WTC11 (cell line): ENCODE measurements at regions not wholly inside any gene's neighbourhood (a gene's known extent, or its start where the extent isn't known, plus 50 kb on each side); places are given as distances from the start of the nearest gene placed in this dataset.

Experiments used
- ATAC-seq: fragments of 200-7000 bp; cut with Tn5 transposase; 2 replicates; pipeline ENCODE4 v1.10.0; 2021; ENCODE audit warnings: mild to moderate bottlenecking, moderate library complexity
- CTCF ChIA-PET: fragments of 300-600 bp; sonication (Branson Sonifier 250); formaldehyde crosslinking; loops from one replicate; lab custom pipeline; 2021; ENCODE audit warnings: antibody characterized with exemption; lab: Charles Lee
- POLR2A ChIA-PET: fragments of 350-600 bp; sonication (Branson Sonifier 250); formaldehyde crosslinking; loops from one replicate; lab custom pipeline; 2021; ENCODE audit warnings: antibody characterized with exemption; lab: Charles Lee
- DNase-seq: peaks from one replicate; pipeline ENCODE4 v3.0.0; 2021; ENCODE audit warnings: low spot score
- H3K27ac Mint-ChIP-seq: 2 replicates; pipeline ENCODE4 v1.8.0; 2021; ENCODE audit warnings: mixed read lengths
- H3K27me3 Mint-ChIP-seq: 2 replicates; pipeline ENCODE4 v1.8.0; 2021; ENCODE audit warnings: low read depth, mild to moderate bottlenecking, moderate library complexity, mixed read lengths
- H3K36me3 Mint-ChIP-seq: 2 replicates; pipeline ENCODE4 v1.8.0; 2021; ENCODE audit warnings: mixed read lengths
- H3K4me1 Mint-ChIP-seq: 2 replicates; pipeline ENCODE4 v1.8.0; 2022; ENCODE audit warnings: mixed read lengths
- H3K4me3 Mint-ChIP-seq: 2 replicates; pipeline ENCODE4 v1.8.0; 2021; ENCODE audit warnings: mild to moderate bottlenecking, moderate library complexity, mixed read lengths
- H3K9me3 Mint-ChIP-seq: 2 replicates; pipeline ENCODE4 v1.8.0; 2021; ENCODE audit warnings: mixed read lengths
- CREM ChIP-seq: sonication (generic); formaldehyde crosslinking; IDR thresholded peaks from 2 replicates; pipeline ENCODE4 v1.8.1; 2022; ENCODE audit warnings: mild to moderate bottlenecking, missing genetic modification reagents, moderate library complexity
- EMX1 ChIP-seq: fragments of 250-450 bp; sonication (Bioruptor Pico); IDR thresholded peaks from 2 replicates; pipeline ENCODE4 v1.8.0; 2021; ENCODE audit warnings: mild to moderate bottlenecking
- ERG ChIP-seq: fragments of 250-450 bp; sonication (Bioruptor Pico); IDR thresholded peaks from 2 replicates; pipeline ENCODE4 v1.8.0; 2021; ENCODE audit warnings: mild to moderate bottlenecking
- FOXP1 ChIP-seq: sonication (generic); formaldehyde crosslinking; IDR thresholded peaks from 2 replicates; pipeline ENCODE4 v1.8.0; 2022; ENCODE audit warnings: missing genetic modification reagents, mild to moderate bottlenecking, moderate library complexity, borderline replicate concordance
- FOXP4 ChIP-seq: sonication (generic); formaldehyde crosslinking; IDR thresholded peaks from 2 replicates; pipeline ENCODE4 v1.8.0; 2022; ENCODE audit warnings: mild to moderate bottlenecking, missing genetic modification reagents
- GTF2I ChIP-seq: fragments of 250-450 bp; sonication (Bioruptor Pico); conservative IDR thresholded peaks from 2 replicates; pipeline ENCODE4 v1.4.0; 2021; ENCODE audit warnings: mild to moderate bottlenecking
- MAX ChIP-seq: sonication (generic); formaldehyde crosslinking; IDR thresholded peaks from 2 replicates; pipeline ENCODE4 v1.8.0; 2022; ENCODE audit warnings: mild to moderate bottlenecking, missing genetic modification reagents
- NFE2L1 ChIP-seq: sonication (generic); formaldehyde crosslinking; IDR thresholded peaks from 2 replicates; pipeline ENCODE4 v1.8.1; 2023; ENCODE audit warnings: missing genetic modification reagents
- NR2C2 ChIP-seq: sonication (generic); formaldehyde crosslinking; IDR thresholded peaks from 2 replicates; pipeline ENCODE4 v1.8.0; 2022; ENCODE audit warnings: mild to moderate bottlenecking, missing genetic modification reagents
- PRDM15 ChIP-seq: sonication (generic); formaldehyde crosslinking; IDR thresholded peaks from 2 replicates; pipeline ENCODE4 v1.8.0; 2022; ENCODE audit warnings: missing genetic modification reagents
- PRRX2 ChIP-seq: fragments of 250-450 bp; sonication (Bioruptor Pico); IDR thresholded peaks from 2 replicates; pipeline ENCODE4 v1.8.0; 2021; ENCODE audit warnings: mild to moderate bottlenecking
- RORB ChIP-seq: fragments of 250-450 bp; sonication (Bioruptor Pico); IDR thresholded peaks from 2 replicates; pipeline ENCODE4 v1.9.0; 2021; ENCODE audit warnings: mild to moderate bottlenecking
- TEAD4 ChIP-seq: sonication (generic); formaldehyde crosslinking; IDR thresholded peaks from 2 replicates; pipeline ENCODE4 v1.8.0; 2022; ENCODE audit warnings: mild to moderate bottlenecking, missing genetic modification reagents
- USF1 ChIP-seq: sonication (generic); formaldehyde crosslinking; IDR thresholded peaks from 2 replicates; pipeline ENCODE4 v1.8.0; 2022; ENCODE audit warnings: mild to moderate bottlenecking, missing genetic modification reagents
- ZNF121 ChIP-seq: sonication (generic); formaldehyde crosslinking; IDR thresholded peaks from 2 replicates; pipeline ENCODE4 v1.8.0; 2023; ENCODE audit warnings: missing genetic modification reagents
- ZNF232 ChIP-seq: sonication (generic); formaldehyde crosslinking; IDR thresholded peaks from 2 replicates; pipeline ENCODE4 v1.8.0; 2022; ENCODE audit warnings: mild to moderate bottlenecking, missing genetic modification reagents
- ZNF281 ChIP-seq: sonication (generic); formaldehyde crosslinking; IDR thresholded peaks from 2 replicates; pipeline ENCODE4 v1.8.0; 2023; ENCODE audit warnings: mild to moderate bottlenecking, missing genetic modification reagents
- ZNF532 ChIP-seq: fragments of 250-450 bp; sonication (Bioruptor Pico); IDR thresholded peaks from 2 replicates; pipeline ENCODE4 v1.9.0; 2021; ENCODE audit warnings: mild to moderate bottlenecking, borderline replicate concordance
- ZSCAN18 ChIP-seq: fragments of 250-450 bp; sonication (Bioruptor Pico); IDR thresholded peaks from 2 replicates; pipeline ENCODE4 v2.1.2; 2022; ENCODE audit warnings: mild to moderate bottlenecking, moderate library complexity

GRCh38 chrX:973010-973632 is 239.3 kb downstream of the CRLF2 start (continued):
- no peak for TF ChIP-seq NFE2L1 (CRISPR knock-in tag)
- no peak for TF ChIP-seq TEAD4 (CRISPR knock-in tag)
- TF ChIP-seq GTF2I (CRISPR knock-in tag) = no peak
- TF ChIP-seq PRRX2 (CRISPR knock-in tag) = no peak
- no peak for TF ChIP-seq NR2C2 (CRISPR knock-in tag)

GRCh38 chrX:968148-968965 is 244.1 kb downstream of the CRLF2 start:
- CTCF ChIA-PET = no interaction called here
- TF ChIP-seq USF1 (CRISPR knock-in tag) (no peak), RORB (no peak), MAX (CRISPR knock-in tag) (no peak), PRDM15 (CRISPR knock-in tag) (no peak), ZNF532 (CRISPR knock-in tag) (no peak), ERG (CRISPR knock-in tag) (no peak), FOXP4 (CRISPR knock-in tag) (no peak), EMX1 (CRISPR knock-in tag) (no peak), ZNF281 (CRISPR knock-in tag) (no peak), FOXP1 (no peak), ZNF121 (no peak), TEAD4 (CRISPR knock-in tag) (no peak), ZSCAN18 (no peak), CREM (CRISPR knock-in tag) (no peak), ZNF232 (CRISPR knock-in tag) (no peak)

More at GRCh38 chrX:968148-968965, 244.1 kb downstream of the CRLF2 start:
- no peaks in the 10 kb centered on the region for H3K36me3 Mint-ChIP-seq
- H3K4me3 Mint-ChIP-seq = no peak overlapping the region
- POLR2A ChIA-PET = no interaction called here
- DNase-seq = no peak
- peaks cover 11% of the 10 kb centered on the region for H3K4me1 Mint-ChIP-seq
- ATAC-seq = no peak
- H3K9me3 Mint-ChIP-seq = no peaks in the 10 kb centered on the region
- no peak overlapping the region for H3K27ac Mint-ChIP-seq
- H3K27me3 Mint-ChIP-seq = no peaks in the 10 kb centered on the region
